Aorta (tissue), 5 donors: ENCODE measurements at regions not wholly inside any gene's neighbourhood (a gene's known extent, or its start where the extent isn't known, plus 50 kb on each side); places are given as distances from the start of the nearest gene placed in this dataset.

Experiments
- ATAC-seq: fragments of 200-7000 bp; cut with Tn5 transposase; one replicate; pipeline ENCODE4 v1.9.1; 2022; ENCODE audit warnings: moderate library complexity; ENCODE audit not compliant: low FRiP score
- DNase-seq, 2 donors: peaks; one replicate each; pipeline ENCODE4 v3.0.0-alpha.2; 2020
- H3K27ac ChIP-seq, 2 donors: one replicate each; pipeline ENCODE4 v1.5.1; 2013; ENCODE audit warnings: low read length in 2 of 2, mild to moderate bottlenecking in 2 of 2, moderate library complexity in 2 of 2, control low read depth in 1 of 2, inconsistent platforms in 1 of 2, low read depth in 1 of 2
- H3K27me3 ChIP-seq, 2 donors: one replicate each; pipeline ENCODE4 v1.6.1; 2013; ENCODE audit warnings: control low read depth in 1 of 2, low read length in 1 of 2, mild to moderate bottlenecking in 1 of 2, moderate library complexity in 1 of 2; ENCODE audit not compliant: insufficient read depth in 2 of 2, control insufficient read depth in 1 of 2
- H3K36me3 ChIP-seq, 2 donors: one replicate each; pipeline ENCODE4 v1.6.1; 2013; ENCODE audit warnings: control low read depth in 1 of 2, low read length in 1 of 2, mild to moderate bottlenecking in 1 of 2; ENCODE audit not compliant: insufficient read depth in 2 of 2, control insufficient read depth in 1 of 2
- H3K4me1 ChIP-seq, 2 donors: one replicate each; pipeline ENCODE4 v1.6.1; 2013; ENCODE audit warnings: low read length in 2 of 2, control low read depth in 1 of 2, mild to moderate bottlenecking in 1 of 2, moderate library complexity in 1 of 2; ENCODE audit not compliant: insufficient read depth in 2 of 2, control insufficient read depth in 1 of 2
- H3K4me3 ChIP-seq, 2 donors: one replicate each; pipeline ENCODE4 v1.5.1; 2013; ENCODE audit warnings: low read length in 2 of 2, control low read depth in 1 of 2, mild to moderate bottlenecking in 1 of 2
- H3K9me3 ChIP-seq: one replicate; pipeline ENCODE4 v1.6.1; 2013; ENCODE audit warnings: mild to moderate bottlenecking, low read length; ENCODE audit not compliant: control insufficient read depth
- WGBS, 2 donors: extraction: QIAGEN DNeasy Blood & Tissue Kit; methylation state at CpG; one replicate each; pipeline ENCODE4 v1.1.7; 2013; 5-methylcytosine and 5-hydroxymethylcytosine counted together
- intact Hi-C, 2 donors: fragments of 100-400 bp; cut with DNase I; formaldehyde crosslinking; loops; one replicate each; pipeline versions ENCODE4 v1.14.2 to v1.15.0; 2022
- donor health status: healthy with polysubstance abuse.
- donor health status: Bipolar disorder and iron deficiency.
- donor health status: DM: no; HTN: no; CAD: no.
- donor health status: DM: no; HTN: no; CAD: no.
- donor health status: DM: yes; HTN: yes; CAD: no.

GRCh38 chr20:40738976-40739375 lies 49.9 kb upstream of the MAFB start:
- intact Hi-C loops, result no loop called here
- Histone ChIP-seq H3K9me3 (no peaks in the 10 kb centered on the region), H3K4me1 (no peaks in the 10 kb centered on the region), H3K4me3 (no peak overlapping the region), H3K36me3 (no peaks in the 10 kb centered on the region), H3K27me3 (no peaks in the 10 kb centered on the region), H3K27ac (no peak overlapping the region)
- DNase-seq, result no peak
- 47 to 52% methylated on average over 9 of the region's 9 CpGs for WGBS, 2 donors
- ATAC-seq, result no peak

DNA sequence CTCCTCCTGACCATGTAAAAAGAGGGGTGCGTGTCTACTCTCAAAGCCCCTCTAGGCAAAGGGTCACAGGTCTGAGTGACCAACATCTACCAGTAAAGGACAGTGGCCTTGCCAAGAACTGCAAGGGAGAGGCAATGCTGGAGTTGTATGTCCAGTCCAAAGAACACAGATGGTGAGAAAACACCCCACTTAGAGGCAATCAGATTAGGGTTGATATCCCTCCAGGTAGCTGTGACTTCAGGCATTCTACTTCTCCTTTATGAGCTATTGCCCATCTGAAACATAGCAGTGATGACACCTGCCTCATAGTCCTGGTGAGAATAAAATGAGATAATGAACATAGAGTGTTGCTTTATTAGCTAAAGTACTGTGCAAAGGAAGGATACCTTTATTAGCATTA lies 50.8 kb upstream of the MAFB start:
- Histone ChIP-seq H3K27me3 (no peaks in the 10 kb centered on the region), H3K27ac (no peak overlapping the region), H3K36me3 (no peaks in the 10 kb centered on the region), H3K4me3 (no peak overlapping the region), H3K9me3 (no peaks in the 10 kb centered on the region), H3K4me1 (no peaks in the 10 kb centered on the region)
- ATAC-seq (no peak), DNase-seq (no peak)
- WGBS, 2 donors, result 45 to 54% methylated on average over 1 of the region's 1 CpG
- intact Hi-C loops, result loop anchor here (2.0 to 10.0 kb wide), 4 partner anchors 125 to 222 kb away; no protein-coding TSS in a partner anchor

DNA sequence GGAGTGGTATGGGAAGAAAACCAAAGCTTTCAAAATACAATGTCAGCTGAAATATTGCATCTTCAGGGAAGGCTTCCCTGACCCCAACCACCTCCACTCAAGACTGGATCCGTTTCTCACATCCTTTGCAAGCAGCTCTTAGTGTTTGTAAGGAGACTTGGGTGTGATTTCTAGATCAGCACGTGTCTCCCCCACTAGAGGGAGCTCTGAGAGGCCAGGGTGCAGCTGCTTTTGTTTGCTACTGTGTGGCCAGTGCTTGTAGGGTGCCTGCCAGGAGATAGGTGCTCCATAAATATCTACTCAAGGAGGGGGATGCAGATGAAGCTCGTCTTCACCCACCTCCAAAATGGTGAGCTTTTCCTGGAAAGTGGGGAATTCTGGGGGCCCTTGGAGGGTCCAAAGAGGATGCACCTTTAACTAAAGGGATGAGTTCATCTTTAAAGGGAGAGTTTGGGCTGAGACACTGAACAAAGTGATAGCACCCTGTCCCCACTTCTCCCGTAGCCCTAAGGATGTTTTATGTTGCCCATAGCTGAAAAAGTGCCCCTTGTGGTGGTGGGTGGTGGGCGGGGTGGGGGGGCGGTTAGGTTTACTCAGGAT lies 52.6 kb upstream of the MAFB start:
- 61 to 62% methylated on average over 6 of the region's 6 CpGs for WGBS, 2 donors
- no peak for ATAC-seq
- H3K9me3 ChIP-seq, result no peaks in the 10 kb centered on the region
- no peak overlapping the region for H3K4me3 ChIP-seq
- no peaks in the 10 kb centered on the region for H3K4me1 ChIP-seq
- DNase-seq, result peak in 1 of 2 donors; percentile 71
- intact Hi-C loops, result loop anchor here (2.0 to 10.0 kb wide), 4 partner anchors 123 to 221 kb away; no protein-coding TSS in a partner anchor
- no peaks in the 10 kb centered on the region for H3K27me3 ChIP-seq
- no peaks in the 10 kb centered on the region for H3K36me3 ChIP-seq
- no peak overlapping the region for H3K27ac ChIP-seq

DNA sequence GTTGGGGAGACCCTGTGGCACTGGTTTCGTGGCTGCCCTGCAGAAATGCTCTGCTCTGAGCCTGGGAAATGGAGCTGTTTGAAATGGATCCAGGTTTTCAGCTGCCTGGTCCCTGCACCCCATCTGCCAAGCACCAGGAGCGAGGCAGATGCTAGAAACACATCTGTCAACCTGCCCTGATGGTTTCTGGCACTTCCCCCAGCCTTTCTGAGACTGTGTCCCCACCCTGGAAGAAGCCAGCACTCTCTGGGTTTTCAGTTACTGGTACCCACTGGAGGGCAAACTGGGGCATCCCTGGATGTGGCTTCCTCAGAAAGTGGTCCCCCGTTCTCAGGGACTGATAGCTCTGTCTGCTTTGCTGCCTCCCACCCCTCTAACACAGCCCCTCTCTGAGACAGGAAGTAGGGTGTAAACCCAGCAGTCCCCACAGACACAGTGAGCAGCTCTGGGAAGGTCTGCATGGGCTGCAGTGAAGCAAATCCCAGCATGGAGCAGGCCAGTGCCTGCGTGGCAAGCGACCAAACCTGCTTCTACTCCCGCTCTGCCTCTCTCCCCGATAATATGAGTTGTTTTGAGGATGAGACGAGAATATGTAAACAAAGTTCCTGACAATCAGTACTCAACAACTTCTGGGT lies 54.2 kb upstream of the MAFB start:
- H3K9me3 ChIP-seq, result no peaks in the 10 kb centered on the region
- no peak overlapping the region for H3K4me3 ChIP-seq
- intact Hi-C loops, result loop anchor here (5.0 to 10.0 kb wide), 3 partner anchors 122 to 219 kb away; no protein-coding TSS in a partner anchor
- H3K27ac ChIP-seq, result no peak overlapping the region
- no peaks in the 10 kb centered on the region for H3K27me3 ChIP-seq
- DNase-seq (no peak), ATAC-seq (no peak)
- H3K36me3 ChIP-seq, result no peaks in the 10 kb centered on the region
- WGBS, 2 donors, result 89 to 91% methylated on average over 8 of the region's 8 CpGs
- no peaks in the 10 kb centered on the region for H3K4me1 ChIP-seq

DNA sequence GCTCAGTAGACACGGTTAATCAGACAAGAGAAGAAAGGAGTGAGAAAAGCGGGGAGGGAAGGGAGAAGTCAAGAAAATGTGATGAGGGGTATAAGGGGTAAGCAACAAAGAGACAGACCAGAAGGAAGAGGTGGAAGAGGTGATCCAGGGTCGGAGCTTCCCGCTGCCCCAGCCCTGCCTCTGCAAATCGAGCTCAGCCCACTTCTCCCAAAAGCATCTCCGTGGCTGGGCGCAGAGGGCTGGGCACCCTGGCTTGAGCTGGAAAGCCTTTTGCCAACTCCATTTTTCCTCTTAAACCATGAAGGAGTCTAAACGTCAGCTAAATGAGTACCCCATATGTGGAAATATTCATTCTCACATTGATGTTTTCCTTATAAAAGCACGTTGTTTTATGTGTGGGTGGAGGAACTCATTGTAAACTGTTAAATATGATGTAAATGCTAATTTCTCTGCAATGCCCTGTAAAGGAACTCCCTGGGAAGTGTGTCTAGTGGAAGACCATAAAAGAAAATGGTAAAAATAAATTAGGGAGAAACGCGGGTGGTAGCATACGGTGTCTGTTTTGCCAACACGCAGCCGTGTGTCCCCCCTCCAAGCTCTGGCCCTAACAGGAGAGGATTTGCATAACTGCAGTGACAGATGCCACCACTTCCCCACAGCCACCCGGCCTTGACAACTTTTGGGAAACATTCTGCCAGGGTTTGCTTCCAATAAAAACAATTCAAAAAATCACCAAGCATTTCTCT lies 55.2 kb upstream of the MAFB start:
- H3K27me3 ChIP-seq, result no peaks in the 10 kb centered on the region

GRCh38 chr20:40744818-40745175 lies 55.8 kb upstream of the MAFB start:
- H3K4me3 ChIP-seq, result no peak overlapping the region
- 13 to 25% methylated on average over 3 of the region's 3 CpGs for WGBS, 2 donors

More for the DNA sequence above, 55.2 kb upstream of the MAFB start:
- DNase-seq (no peak), ATAC-seq (no peak)
- H3K36me3 ChIP-seq, result no peaks in the 10 kb centered on the region
- no peak overlapping the region for H3K4me3 ChIP-seq
- no peaks in the 10 kb centered on the region for H3K4me1 ChIP-seq
- H3K27ac ChIP-seq, result no peak overlapping the region
- intact Hi-C loops, result loop anchor here (5.0 to 10.0 kb wide), 3 partner anchors 121 to 218 kb away; no protein-coding TSS in a partner anchor
- no peaks in the 10 kb centered on the region for H3K9me3 ChIP-seq
- WGBS, 2 donors, result 26 to 29% methylated on average over 15 of the region's 15 CpGs

GRCh38 chr20:40746251-40746650 lies 57.2 kb upstream of the MAFB start:
- intact Hi-C loops, result loop anchor here (10.0 kb wide), 2 partner anchors 119 to 199 kb away; no protein-coding TSS in a partner anchor
- Histone ChIP-seq H3K9me3 (no peaks in the 10 kb centered on the region), H3K27ac (no peak overlapping the region), H3K36me3 (no peaks in the 10 kb centered on the region), H3K4me3 (no peak overlapping the region), H3K4me1 (peaks cover 0 to 3% of the 10 kb centered on the region in 2 donors), H3K27me3 (no peaks in the 10 kb centered on the region)
- DNase-seq, result no peak
- WGBS, 2 donors, result 85 to 97% methylated on average over 5 of the region's 5 CpGs
- no peak for ATAC-seq

More at GRCh38 chr20:40744818-40745175, 55.8 kb upstream of the MAFB start:
- Histone ChIP-seq H3K4me1 (no peaks in the 10 kb centered on the region), H3K27me3 (no peaks in the 10 kb centered on the region), H3K9me3 (no peaks in the 10 kb centered on the region), H3K27ac (no peak overlapping the region), H3K36me3 (no peaks in the 10 kb centered on the region)
- ATAC-seq (no peak), DNase-seq (no peak)
- intact Hi-C loops, result loop anchor here (5.0 to 10.0 kb wide), 3 partner anchors 120 to 218 kb away; no protein-coding TSS in a partner anchor

DNA sequence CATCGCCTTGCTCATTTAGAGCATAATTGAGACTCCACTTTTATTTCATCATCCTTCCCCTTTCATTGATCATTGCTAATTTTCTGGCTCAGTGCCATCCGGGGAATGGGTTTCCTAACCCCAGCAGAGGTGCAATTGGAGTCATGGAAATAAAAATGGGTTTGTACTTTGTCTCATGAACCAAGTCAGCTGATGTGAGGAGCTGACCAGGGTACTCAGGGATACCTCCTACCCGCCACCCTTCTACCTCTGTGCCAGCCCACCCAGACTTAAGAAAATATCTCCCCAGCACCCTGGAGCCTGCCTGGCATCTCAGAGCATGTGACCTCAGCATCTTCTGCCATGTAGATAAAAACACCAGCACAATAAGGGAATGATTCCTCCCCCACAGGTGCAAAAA lies 59.1 kb upstream of the MAFB start:
- no peaks in the 10 kb centered on the region for H3K36me3 ChIP-seq
- no peaks in the 10 kb centered on the region for H3K9me3 ChIP-seq
- peaks cover 0 to 3% of the 10 kb centered on the region in 2 donors for H3K4me1 ChIP-seq
- H3K27ac ChIP-seq, result no peak overlapping the region
- no peak overlapping the region for H3K4me3 ChIP-seq
- intact Hi-C loops, result loop anchor here (10.0 kb wide), 2 partner anchors 117 to 197 kb away; no protein-coding TSS in a partner anchor
- ATAC-seq (no peak), DNase-seq (no peak)
- WGBS, 2 donors, result 78% methylated on average over 3 of the region's 3 CpGs
- no peaks in the 10 kb centered on the region for H3K27me3 ChIP-seq
